GM23248 (cell line): ENCODE measurements at regions not wholly inside any gene's neighbourhood (a gene's known extent, or its start where the extent isn't known, plus 50 kb on each side); places are given as distances from the start of the nearest gene placed in this dataset.
"Not testable (repeated sequence)": the region's sequence is repeated elsewhere in the genome, so short reads cannot be mapped to it uniquely, and the experiment has no call there.

Source experiments
- DNase-seq: peaks from one replicate; pipeline ENCODE4 v3.0.0-alpha.2; 2015
- H2AFZ ChIP-seq: fragments of 200-600 bp; sonication (generic); 2 replicates; pipeline ENCODE4 v1.6.1; 2016; ENCODE audit warnings: antibody characterized with exemption
- H3F3A ChIP-seq: fragments of 200-600 bp; sonication (generic); 2 replicates; pipeline ENCODE4 v1.6.1; 2016; ENCODE audit warnings: mild to moderate bottlenecking, antibody characterized with exemption, mixed run types; ENCODE audit not compliant: insufficient read depth
- H3K27ac ChIP-seq: fragments of 200-600 bp; sonication (generic); 2 replicates; pipeline ENCODE4 v1.5.1; 2016; ENCODE audit warnings: mild to moderate bottlenecking
- H3K27me3 ChIP-seq: fragments of 200-600 bp; sonication (generic); replicated peaks from 2 replicates; pipeline ENCODE4 v1.6.1; 2016; ENCODE audit warnings: mild to moderate bottlenecking; ENCODE audit not compliant: insufficient read depth
- H3K36me3 ChIP-seq: fragments of 200-600 bp; sonication (generic); 2 replicates; pipeline ENCODE4 v1.6.1; 2016; ENCODE audit warnings: low read depth, mild to moderate bottlenecking
- H3K4me1 ChIP-seq: fragments of 200-600 bp; sonication (generic); 2 replicates; pipeline ENCODE4 v1.6.1; 2016; ENCODE audit warnings: mild to moderate bottlenecking; ENCODE audit not compliant: insufficient read depth
- H3K4me2 ChIP-seq: fragments of 200-600 bp; sonication (generic); one replicate; pipeline ENCODE4 v1.6.1; 2016; ENCODE audit warnings: mild to moderate bottlenecking; ENCODE audit not compliant: unreplicated experiment
- H3K4me3 ChIP-seq: fragments of 200-600 bp; sonication (generic); 2 replicates; pipeline ENCODE4 v1.5.1; 2016; ENCODE audit warnings: mild to moderate bottlenecking
- H3K79me2 ChIP-seq: fragments of 200-600 bp; sonication (generic); 2 replicates; pipeline ENCODE4 v1.6.1; 2016; ENCODE audit warnings: mild to moderate bottlenecking; ENCODE audit not compliant: insufficient read depth
- H3K9ac ChIP-seq: fragments of 200-600 bp; sonication (generic); 2 replicates; pipeline ENCODE4 v1.6.1; 2016; ENCODE audit warnings: mild to moderate bottlenecking
- H3K9me2 ChIP-seq: fragments of 200-600 bp; sonication (generic); 2 replicates; pipeline ENCODE4 v1.6.1; 2016; ENCODE audit warnings: mixed run types, mild to moderate bottlenecking, moderate library complexity; ENCODE audit not compliant: insufficient read depth
- H3K9me3 ChIP-seq: fragments of 200-600 bp; sonication (generic); one replicate; pipeline ENCODE4 v1.6.1; 2017; ENCODE audit warnings: low read depth
- H4K20me1 ChIP-seq: fragments of 200-600 bp; sonication (generic); 2 replicates; pipeline ENCODE4 v1.6.0; 2016; ENCODE audit not compliant: insufficient read depth
- EZH2 ChIP-seq: fragments of 200-600 bp; sonication (generic); IDR thresholded peaks from 2 replicates; pipeline ENCODE4 v1.6.1; 2018; ENCODE audit warnings: antibody characterized with exemption, mild to moderate bottlenecking; ENCODE audit not compliant: insufficient read depth, poor library complexity, severe bottlenecking
- EZH2phosphoT487 ChIP-seq: fragments of 200-600 bp; sonication (generic); IDR thresholded peaks from 2 replicates; pipeline ENCODE4 v1.6.1; 2018; ENCODE audit warnings: antibody characterized with exemption, moderate library complexity, mild to moderate bottlenecking, low read depth; ENCODE audit not compliant: insufficient read depth
- WGBS, 2 experiments: methylation state at CpG; one replicate each; pipeline ENCODE4 v1.1.6; 2015 to 2017; ENCODE audit warnings: low lambda C conversion rate in 2 of 2, low coverage in 1 of 2; ENCODE audit errors: missing lambda C conversion rate in 2 of 2; 5-methylcytosine and 5-hydroxymethylcytosine counted together
- in situ Hi-C: fragments of 300-500 bp; cut with MboI; formaldehyde crosslinking; loops from 2 replicates; pipeline ENCODE4 v1.15.0; 2020

- in situ Hi-C loops: no loop called here
- Histone ChIP-seq H3K36me3 (no peaks in the 10 kb centered on the region), H3K9ac (no peak overlapping the region), H2AFZ (no peak overlapping the region), H3K4me1 (no peaks in the 10 kb centered on the region), H3K9me3 (no peaks in the 10 kb centered on the region), H3K4me2 (no peak overlapping the region), H3K9me2 (no peaks in the 10 kb centered on the region), H3K27ac (no peak overlapping the region), H3K4me3 (no peak overlapping the region), H3F3A (no peaks in the 10 kb centered on the region), H3K27me3 (peaks cover 13% of the 10 kb centered on the region; the same call in 1 of the 2 replicates), H3K79me2 (no peaks in the 10 kb centered on the region), H4K20me1 (no peaks in the 10 kb centered on the region)
- DNase-seq: no peak
- 54 to 60% methylated on average over 7 of the region's 7 CpGs for WGBS, 2 experiments
- no peak for TF ChIP-seq EZH2
- TF ChIP-seq EZH2phosphoT487: no peak
These were observed 75.9 kb upstream of the ENPEP start for GRCh38 chr4:110400086-110400485.

- peaks cover 12% of the 10 kb centered on the region; the same call in 1 of the 2 replicates for H3K27me3 ChIP-seq
- H2AFZ ChIP-seq, H3K4me1 ChIP-seq, H4K20me1 ChIP-seq, DNase-seq, H3K9ac ChIP-seq, H3K9me2 ChIP-seq, H3K79me2 ChIP-seq, H3K27ac ChIP-seq, in situ Hi-C loops, H3K9me3 ChIP-seq, H3F3A ChIP-seq, H3K36me3 ChIP-seq, H3K4me3 ChIP-seq, H3K4me2 ChIP-seq: not testable (repeated sequence)
- 71 to 76% methylated on average over 10 of the region's 10 CpGs for WGBS, 2 experiments
These were observed 76.9 kb upstream of the ENPEP start for GRCh38 chr4:110399046-110399445.

GRCh38 chr4:110396963-110397362 is 79.0 kb upstream of the ENPEP start:
- no peak overlapping the region for H3K4me3 ChIP-seq
- no peaks in the 10 kb centered on the region for H4K20me1 ChIP-seq
- in situ Hi-C loops: no loop called here
- no peak overlapping the region for H2AFZ ChIP-seq
- peaks cover 12% of the 10 kb centered on the region for H3K27me3 ChIP-seq
- no peaks in the 10 kb centered on the region for H3K36me3 ChIP-seq
- H3K4me2 ChIP-seq: no peak overlapping the region
- DNase-seq: no peak
- H3K4me1 ChIP-seq: no peaks in the 10 kb centered on the region
- no peak overlapping the region for H3K27ac ChIP-seq
- no peaks in the 10 kb centered on the region for H3K79me2 ChIP-seq
- H3K9me2 ChIP-seq: no peaks in the 10 kb centered on the region
- H3F3A ChIP-seq: no peaks in the 10 kb centered on the region
- WGBS, 2 experiments: 73 to 88% methylated on average over 2 of the region's 2 CpGs
- H3K9ac ChIP-seq: no peak overlapping the region
- H3K9me3 ChIP-seq: no peaks in the 10 kb centered on the region
- no peak for TF ChIP-seq EZH2
- TF ChIP-seq EZH2phosphoT487: no peak

GRCh38 chr4:110395421-110395820 is 80.5 kb upstream of the ENPEP start:
- H3K9me3 ChIP-seq: no peaks in the 10 kb centered on the region
- H3K79me2 ChIP-seq: no peaks in the 10 kb centered on the region
- H3K36me3 ChIP-seq: no peaks in the 10 kb centered on the region
- no peaks in the 10 kb centered on the region for H3K4me1 ChIP-seq
- H4K20me1 ChIP-seq: no peaks in the 10 kb centered on the region
- H3K4me3 ChIP-seq: no peak overlapping the region
- no peak for DNase-seq
- H3K27me3 ChIP-seq: peaks cover 18% of the 10 kb centered on the region
- H2AFZ ChIP-seq: no peak overlapping the region
- 24 to 30% methylated on average over 1 of the region's 1 CpG for WGBS, 2 experiments
- no peaks in the 10 kb centered on the region for H3K9me2 ChIP-seq
- in situ Hi-C loops: no loop called here
- no peak overlapping the region for H3K4me2 ChIP-seq
- TF ChIP-seq EZH2phosphoT487: no peak
- TF ChIP-seq EZH2: no peak
- no peak overlapping the region for H3K9ac ChIP-seq
- H3K27ac ChIP-seq: no peak overlapping the region
- no peaks in the 10 kb centered on the region for H3F3A ChIP-seq

- Histone ChIP-seq H3K4me1 (no peaks in the 10 kb centered on the region), H3F3A (no peaks in the 10 kb centered on the region), H3K4me3 (no peak overlapping the region), H3K9ac (no peak overlapping the region), H2AFZ (no peak overlapping the region), H3K9me3 (no peaks in the 10 kb centered on the region), H3K27ac (no peak overlapping the region), H3K36me3 (no peaks in the 10 kb centered on the region), H3K9me2 (no peaks in the 10 kb centered on the region), H3K27me3 (peaks cover 18% of the 10 kb centered on the region), H3K79me2 (no peaks in the 10 kb centered on the region), H3K4me2 (no peak overlapping the region), H4K20me1 (no peaks in the 10 kb centered on the region)
- DNase-seq: no peak
- in situ Hi-C loops: no loop called here
- no peak for TF ChIP-seq EZH2phosphoT487
These were observed 81.1 kb upstream of the ENPEP start for GRCh38 chr4:110394871-110395270.
